IPS-18c (cell line): ENCODE measurements at regions not wholly inside any gene's neighbourhood (a gene's known extent, or its start where the extent isn't known, plus 50 kb on each side); places are given as distances from the start of the nearest gene placed in this dataset.

Source experiments
- H3K4me3 ChIP-seq: 2 replicates; pipeline ENCODE4 v1.7.0; 2013; ENCODE audit warnings: low read depth, mild to moderate bottlenecking, low read length, moderate library complexity; ENCODE audit not compliant: insufficient read depth
- H3K9me3 ChIP-seq: one replicate; pipeline ENCODE4 v1.6.1; 2013; ENCODE audit warnings: mild to moderate bottlenecking, low read length, moderate library complexity; ENCODE audit not compliant: control insufficient read depth, insufficient read depth

GRCh38 chr18:47543080-47543479 lies 291.6 kb upstream of the SKOR2 start:
- Histone ChIP-seq H3K9me3 (peaks cover 2% of the 10 kb centered on the region), H3K4me3 (no peak overlapping the region)

- Histone ChIP-seq H3K4me3 (no peak overlapping the region), H3K9me3 (peaks cover under 1% of the 10 kb centered on the region)
Observed at GRCh38 chr18:47542551-47542950, 291.1 kb upstream of the SKOR2 start.

- no peaks in the 10 kb centered on the region for H3K9me3 ChIP-seq
- no peak overlapping the region for H3K4me3 ChIP-seq
Observed at GRCh38 chr18:47531717-47532116, 280.3 kb upstream of the SKOR2 start.

DNA sequence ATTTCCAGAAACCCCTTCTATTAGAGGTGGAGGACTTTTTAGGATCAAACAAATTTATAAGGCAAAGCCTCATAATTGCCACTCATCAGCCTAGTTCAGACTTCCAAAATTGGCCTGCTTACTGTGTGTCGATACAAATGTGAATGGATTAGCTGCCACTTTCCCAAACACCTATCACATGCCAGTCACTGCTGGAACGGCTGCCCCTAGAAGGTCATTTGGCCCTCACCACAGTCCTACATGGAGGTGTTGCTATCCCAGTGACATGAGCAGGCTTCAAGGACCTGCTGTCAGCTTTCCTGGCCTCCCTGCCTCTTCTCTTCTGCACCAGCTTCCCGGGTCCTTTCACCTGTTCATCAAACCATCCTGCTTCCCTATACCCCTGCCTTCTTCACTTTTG lies 279.2 kb upstream of the SKOR2 start:
- H3K9me3 ChIP-seq = no peaks in the 10 kb centered on the region

DNA sequence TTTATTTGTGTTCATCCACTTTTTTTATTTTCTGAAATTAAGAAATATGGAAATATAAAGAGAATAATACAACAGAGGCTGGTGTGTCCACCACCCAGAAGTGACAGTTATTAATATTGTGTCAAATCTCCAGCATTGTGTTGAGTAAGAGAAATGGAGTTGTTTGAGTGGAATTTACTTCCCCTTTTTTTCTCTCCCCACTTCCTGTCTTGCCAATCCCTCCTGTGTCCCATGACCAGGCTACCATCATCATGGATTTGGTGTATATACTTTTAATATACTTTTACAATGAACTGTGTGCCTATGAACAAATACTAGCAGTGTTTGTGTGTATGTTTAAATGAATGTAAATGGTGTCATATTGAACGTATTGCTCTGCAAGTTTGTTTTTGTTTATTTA lies 276.9 kb upstream of the SKOR2 start:
- Histone ChIP-seq H3K4me3 (no peak overlapping the region), H3K9me3 (no peaks in the 10 kb centered on the region)

More for the DNA sequence above, 279.2 kb upstream of the SKOR2 start:
- H3K4me3 ChIP-seq = no peak overlapping the region

GRCh38 chr18:47526147-47526546 lies 274.7 kb upstream of the SKOR2 start:
- Histone ChIP-seq H3K9me3 (no peaks in the 10 kb centered on the region), H3K4me3 (no peak overlapping the region)

GRCh38 chr18:47522359-47522758 lies 270.9 kb upstream of the SKOR2 start:
- H3K4me3 ChIP-seq = no peak overlapping the region

DNA sequence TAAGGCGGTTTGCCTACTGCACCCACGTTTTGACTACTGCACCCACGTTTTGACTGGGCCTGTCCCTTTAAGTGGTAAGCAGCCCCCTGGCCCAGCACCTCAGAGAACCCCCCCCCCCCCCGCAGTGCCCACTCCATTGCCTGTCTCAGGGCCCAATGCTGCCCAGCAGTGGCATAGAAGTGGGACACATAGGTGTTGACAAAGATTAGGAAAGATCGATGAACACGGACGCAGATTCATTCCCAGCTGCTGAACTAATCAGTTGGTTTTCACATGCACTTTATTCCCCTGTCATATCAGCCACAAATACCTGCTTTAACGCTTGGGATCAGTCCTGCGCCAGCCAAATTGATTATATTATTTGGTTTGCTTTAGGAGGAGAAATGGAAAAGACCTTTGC lies 268.8 kb upstream of the SKOR2 start:
- H3K9me3 ChIP-seq = peaks cover 2% of the 10 kb centered on the region
- no peak overlapping the region for H3K4me3 ChIP-seq

More at GRCh38 chr18:47522359-47522758, 270.9 kb upstream of the SKOR2 start:
- peaks cover 2% of the 10 kb centered on the region for H3K9me3 ChIP-seq

DNA sequence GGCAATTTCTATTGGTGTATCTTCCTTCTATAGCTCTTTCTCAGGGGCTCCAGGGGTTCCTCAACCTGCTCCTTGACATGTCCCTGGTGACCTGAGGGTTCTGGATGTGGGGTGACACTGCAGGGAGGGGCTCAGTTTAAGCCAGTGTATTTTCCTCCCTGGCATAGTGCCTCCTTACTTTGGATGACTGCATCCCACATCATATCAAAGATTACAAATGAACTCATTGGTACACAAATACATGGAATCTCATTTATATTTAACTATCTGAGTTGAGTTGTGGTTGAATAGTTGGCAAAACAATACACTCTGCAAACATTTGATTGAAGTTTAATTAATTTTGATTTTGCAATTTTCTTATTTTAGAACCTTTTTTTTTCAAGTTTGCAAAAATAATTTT lies 268.2 kb upstream of the SKOR2 start:
- no peak overlapping the region for H3K4me3 ChIP-seq
- peaks cover 2% of the 10 kb centered on the region for H3K9me3 ChIP-seq

- no peak overlapping the region for H3K4me3 ChIP-seq
- peaks cover 2% of the 10 kb centered on the region for H3K9me3 ChIP-seq
Observed at GRCh38 chr18:47519277-47519676, 267.8 kb upstream of the SKOR2 start.

GRCh38 chr18:47513614-47514013 lies 262.2 kb upstream of the SKOR2 start:
- H3K9me3 ChIP-seq = no peaks in the 10 kb centered on the region
- no peak overlapping the region for H3K4me3 ChIP-seq

DNA sequence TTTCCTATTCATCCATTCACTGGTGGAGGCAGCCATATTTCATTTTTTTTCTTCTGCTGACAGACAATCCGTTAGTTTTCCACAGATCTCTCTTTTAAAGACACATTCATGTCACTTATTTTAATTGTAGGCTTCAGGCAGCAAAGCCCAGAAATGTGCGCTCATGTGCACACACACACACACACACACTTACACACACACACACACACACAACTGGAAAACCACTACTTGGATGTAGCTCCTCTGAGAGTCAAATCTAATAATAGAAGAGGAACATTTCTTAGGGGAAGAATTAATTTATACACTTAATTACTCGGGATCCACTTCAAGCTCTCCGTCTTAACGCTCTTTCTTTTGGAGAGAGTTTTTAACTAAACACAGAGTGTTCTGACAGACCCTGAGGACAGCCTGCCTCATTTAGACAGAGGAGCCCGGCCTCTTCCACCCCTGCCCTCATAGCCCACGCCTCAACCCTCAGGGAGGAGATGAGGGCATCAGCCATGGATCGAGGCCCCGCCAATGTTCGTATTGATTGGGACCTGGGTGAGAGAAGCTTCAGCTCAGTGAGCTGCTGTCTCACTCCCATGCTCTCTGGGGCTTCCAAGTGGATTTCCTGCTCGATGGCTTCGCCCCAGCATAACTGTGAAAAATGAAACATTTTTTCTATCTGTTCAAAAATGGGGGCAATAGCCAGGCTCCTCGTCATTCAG lies 261.4 kb upstream of the SKOR2 start:
- Histone ChIP-seq H3K4me3 (no peak overlapping the region), H3K9me3 (no peaks in the 10 kb centered on the region)

GRCh38 chr18:47512056-47512455 lies 260.6 kb upstream of the SKOR2 start:
- no peaks in the 10 kb centered on the region for H3K9me3 ChIP-seq
- no peak overlapping the region for H3K4me3 ChIP-seq

GRCh38 chr18:47510831-47511230 lies 259.4 kb upstream of the SKOR2 start:
- Histone ChIP-seq H3K9me3 (no peaks in the 10 kb centered on the region), H3K4me3 (no peak overlapping the region)

- Histone ChIP-seq H3K4me3 (no peak overlapping the region), H3K9me3 (no peaks in the 10 kb centered on the region)
Observed at GRCh38 chr18:47507651-47508050, 256.2 kb upstream of the SKOR2 start.

- Histone ChIP-seq H3K4me3 (no peak overlapping the region), H3K9me3 (no peaks in the 10 kb centered on the region)
Observed at GRCh38 chr18:47506897-47507296, 255.4 kb upstream of the SKOR2 start.

DNA sequence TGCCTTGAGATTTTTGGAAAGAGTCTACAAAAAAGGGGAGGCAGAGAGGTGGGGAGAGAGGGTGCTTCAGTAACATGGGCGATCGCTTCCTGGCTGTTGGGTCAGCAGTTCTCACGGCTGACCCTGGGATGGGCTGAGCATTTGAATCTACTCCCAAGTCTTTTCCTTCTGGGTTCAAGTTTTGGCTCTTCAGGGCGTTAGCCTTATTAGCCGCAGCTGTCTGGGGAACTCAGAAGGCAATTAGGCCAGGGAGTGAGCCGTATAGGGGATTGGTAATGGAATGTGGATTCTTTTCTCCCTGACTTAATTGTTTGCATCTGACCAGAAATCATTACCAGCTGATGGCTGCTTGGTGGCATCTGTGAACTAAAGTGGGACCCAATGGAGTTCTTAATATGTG lies 250.5 kb upstream of the SKOR2 start:
- Histone ChIP-seq H3K9me3 (no peaks in the 10 kb centered on the region), H3K4me3 (no peak overlapping the region)

- H3K9me3 ChIP-seq = no peaks in the 10 kb centered on the region
- no peak overlapping the region for H3K4me3 ChIP-seq
Observed at GRCh38 chr18:47500930-47501329, 249.5 kb upstream of the SKOR2 start.

DNA sequence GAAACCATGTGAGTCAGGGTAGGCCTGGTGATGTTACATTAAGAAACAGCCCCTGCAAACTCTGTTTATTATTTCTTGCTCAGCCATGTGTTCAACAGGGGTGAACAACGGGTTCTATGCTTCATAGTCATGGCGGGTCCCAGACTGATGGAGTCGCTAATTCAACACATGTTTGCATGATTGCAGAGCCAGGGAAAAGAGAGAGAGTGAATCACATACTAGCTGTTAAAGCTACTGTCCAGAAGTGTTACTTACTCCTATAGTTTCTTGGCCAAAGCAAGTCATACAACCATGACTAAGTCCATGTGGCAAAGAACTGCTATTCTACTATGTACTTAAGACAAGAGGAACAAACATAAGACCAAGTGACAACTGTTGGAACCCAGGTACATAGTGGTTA lies 241.2 kb upstream of the SKOR2 start:
- no peak overlapping the region for H3K4me3 ChIP-seq
- H3K9me3 ChIP-seq = no peaks in the 10 kb centered on the region
